GM23338 (cell line): ENCODE measurements at regions not wholly inside any gene's neighbourhood (a gene's known extent, or its start where the extent isn't known, plus 50 kb on each side); places are given as distances from the start of the nearest gene placed in this dataset.

Source experiments
- ATAC-seq: fragments of 200-7000 bp; cut with Tn5 transposase; 3 replicates; pipeline ENCODE4 v1.9.1; 2020
- DNase-seq: peaks from one replicate; pipeline ENCODE4 v3.0.0-alpha.2; 2015; ENCODE audit warnings: low spot score
- H2AFZ ChIP-seq: fragments of 200-600 bp; sonication (generic); 2 replicates; pipeline ENCODE4 v1.8.0; 2016; ENCODE audit warnings: antibody characterized with exemption, mild to moderate bottlenecking, moderate library complexity
- H3F3A ChIP-seq: fragments of 200-600 bp; sonication (generic); replicated peaks from 2 replicates; pipeline ENCODE4 v1.8.0; 2017; ENCODE audit warnings: antibody characterized with exemption, mixed run types, low read depth
- H3K27ac ChIP-seq: fragments of 200-600 bp; sonication (generic); 2 replicates; pipeline ENCODE4 v1.6.1; 2016; ENCODE audit warnings: low read depth
- H3K27me3 ChIP-seq: fragments of 200-600 bp; sonication (generic); 2 replicates; pipeline ENCODE4 v1.8.0; 2016; ENCODE audit warnings: mild to moderate bottlenecking, mixed run types, moderate library complexity; ENCODE audit not compliant: insufficient read depth
- H3K36me3 ChIP-seq: fragments of 200-600 bp; sonication (generic); 2 replicates; pipeline ENCODE4 v1.8.0; 2016; ENCODE audit warnings: mild to moderate bottlenecking; ENCODE audit not compliant: insufficient read depth
- H3K4me1 ChIP-seq: fragments of 200-600 bp; sonication (generic); 2 replicates; pipeline ENCODE4 v1.8.0; 2016; ENCODE audit warnings: mild to moderate bottlenecking, moderate library complexity; ENCODE audit not compliant: insufficient read depth
- H3K4me2 ChIP-seq: fragments of 200-600 bp; sonication (generic); 2 replicates; pipeline ENCODE4 v1.7.1; 2017; ENCODE audit warnings: mixed run types
- H3K4me3 ChIP-seq: fragments of 200-600 bp; sonication (generic); 2 replicates; pipeline ENCODE4 v1.6.1; 2016; ENCODE audit warnings: mixed run types
- H3K79me2 ChIP-seq: fragments of 200-600 bp; sonication (generic); replicated peaks from 2 replicates; pipeline ENCODE4 v1.8.0; 2017; ENCODE audit warnings: mild to moderate bottlenecking; ENCODE audit not compliant: insufficient read depth
- H3K9me2 ChIP-seq: fragments of 200-600 bp; sonication (generic); 2 replicates; pipeline ENCODE4 v1.8.0; 2017; ENCODE audit not compliant: insufficient read depth
- H4K20me1 ChIP-seq: fragments of 200-600 bp; sonication (generic); replicated peaks from 2 replicates; pipeline ENCODE4 v1.8.0; 2017; ENCODE audit warnings: mild to moderate bottlenecking; ENCODE audit not compliant: insufficient read depth
- H3K27ac Mint-ChIP-seq: 2 replicates; pipeline ENCODE4 v1.8.0; 2020; ENCODE audit warnings: inconsistent platforms, mild to moderate bottlenecking, moderate library complexity, mixed read lengths
- H3K27me3 Mint-ChIP-seq: 3 replicates; pipeline ENCODE4 v1.8.0; 2022; ENCODE audit warnings: low read depth, mild to moderate bottlenecking, moderate library complexity, mixed read lengths, inconsistent platforms; ENCODE audit not compliant: insufficient read depth, poor library complexity
- H3K36me3 Mint-ChIP-seq: 3 replicates; pipeline ENCODE4 v1.8.0; 2021; ENCODE audit warnings: low read depth, mild to moderate bottlenecking, inconsistent platforms, moderate library complexity, mixed read lengths
- H3K4me1 Mint-ChIP-seq: 3 replicates; pipeline ENCODE4 v1.8.0; 2020; ENCODE audit warnings: mild to moderate bottlenecking, inconsistent platforms, mixed read lengths
- H3K4me3 Mint-ChIP-seq: 3 replicates; pipeline ENCODE4 v1.8.0; 2021; ENCODE audit warnings: moderate library complexity, mild to moderate bottlenecking, inconsistent platforms, mixed read lengths
- H3K9me3 Mint-ChIP-seq: 3 replicates; pipeline ENCODE4 v1.8.0; 2020; ENCODE audit warnings: moderate library complexity, mild to moderate bottlenecking, inconsistent platforms, mixed read lengths
- CREB1 ChIP-seq: fragments of 250-450 bp; sonication (Bioruptor Pico); IDR thresholded peaks from 2 replicates; pipeline ENCODE4 v1.5.0; 2020; ENCODE audit warnings: low read depth, mild to moderate bottlenecking, moderate library complexity
- CTCF ChIP-seq, 2 experiments: fragments of 200-600 bp in 1 of 2; sonication (generic) in 1 of 2; conservative IDR thresholded peaks; 2 replicates each; pipeline versions ENCODE4 v1.5.1 to v1.6.1; 2016 to 2017; ENCODE audit warnings: antibody characterized with exemption in 2 of 2, low read depth in 2 of 2, mild to moderate bottlenecking in 2 of 2, moderate library complexity in 1 of 2
- EZH2 ChIP-seq: fragments of 200-600 bp; sonication (generic); IDR thresholded peaks from one replicate; pipeline ENCODE4 v1.8.0; 2017; ENCODE audit warnings: antibody characterized with exemption, mild to moderate bottlenecking, low read depth; ENCODE audit not compliant: unreplicated experiment
- EZH2phosphoT487 ChIP-seq: fragments of 200-600 bp; sonication (generic); IDR thresholded peaks from one replicate; pipeline ENCODE4 v1.8.1; 2018; ENCODE audit warnings: antibody characterized with exemption; ENCODE audit not compliant: unreplicated experiment
- JUNB ChIP-seq: IDR thresholded peaks from one replicate; pipeline ENCODE4 v1.6.1; 2016; ENCODE audit warnings: antibody characterized with exemption; ENCODE audit not compliant: unreplicated experiment
- NANOG ChIP-seq: IDR thresholded peaks from 2 replicates; pipeline ENCODE4 v1.6.1; 2016; ENCODE audit warnings: antibody characterized with exemption, borderline replicate concordance
- POLR2AphosphoS5 ChIP-seq: IDR thresholded peaks from 2 replicates; pipeline ENCODE4 v1.6.1; 2016; ENCODE audit warnings: antibody characterized with exemption, low read depth
- STAT1 ChIP-seq: IDR thresholded peaks from one replicate; pipeline ENCODE4 v1.6.1; 2016; ENCODE audit warnings: antibody characterized with exemption; ENCODE audit not compliant: unreplicated experiment
- ZNF114 ChIP-seq: fragments of 250-450 bp; sonication (Bioruptor Pico); IDR thresholded peaks from 2 replicates; pipeline ENCODE4 v1.5.0; 2020; ENCODE audit warnings: mild to moderate bottlenecking, moderate library complexity
- ZNF331 ChIP-seq: fragments of 250-450 bp; sonication (Bioruptor Pico); IDR thresholded peaks from 2 replicates; pipeline ENCODE4 v1.5.0; 2020; ENCODE audit warnings: low read depth, mild to moderate bottlenecking, moderate library complexity
- ZNF462 ChIP-seq: fragments of 250-450 bp; sonication (Bioruptor Pico); IDR thresholded peaks from 2 replicates; pipeline ENCODE4 v1.5.0; 2020; ENCODE audit warnings: mild to moderate bottlenecking, moderate library complexity
- TF ChIP-seq, protein P1 (sequence below): IDR thresholded peaks from one replicate; pipeline ENCODE4 v1.6.1; 2018; ENCODE audit warnings: antibody characterized with exemption; ENCODE audit not compliant: unreplicated experiment
- TF ChIP-seq, protein P2 (sequence below): IDR thresholded peaks from 2 replicates; pipeline ENCODE4 v1.6.1; 2016; ENCODE audit warnings: antibody characterized with exemption

GRCh38 chr5:124665035-124665434 lies 81.4 kb downstream of the ZNF608 start:
- Histone ChIP-seq H3K79me2 (peaks cover 61% of the 10 kb centered on the region), H2AFZ (no peak overlapping the region), H3F3A (peaks cover 6% of the 10 kb centered on the region; the same call in 1 of the 2 replicates), H3K27ac (no peak overlapping the region), H3K4me2 (no peak overlapping the region), H3K36me3 (no peaks in the 10 kb centered on the region), H3K4me3 (no peak overlapping the region), H3K9me2 (no peaks in the 10 kb centered on the region), H3K27me3 (no peaks in the 10 kb centered on the region), H4K20me1 (no peaks in the 10 kb centered on the region), H3K4me1 (peaks cover 54% of the 10 kb centered on the region)
- H3K27me3 Mint-ChIP-seq: peaks cover 5% of the 10 kb centered on the region
- ATAC-seq (no peak), DNase-seq (no peak)
- no peak for TF ChIP-seq STAT1
- no peak for TF ChIP-seq ZNF331 (CRISPR knock-in tag)
- TF ChIP-seq EZH2phosphoT487: no peak
- TF ChIP-seq CTCF (conservative IDR thresholded peaks at IDR 0.05; ENCODE audit: low read depth in 2 of 2): no peak
- no peak for TF ChIP-seq ZNF114 (CRISPR knock-in tag)
- TF ChIP-seq CREB1: no peak
- no peak for TF ChIP-seq NANOG
- TF ChIP-seq EZH2: no peak
- TF ChIP-seq, protein P1, sequence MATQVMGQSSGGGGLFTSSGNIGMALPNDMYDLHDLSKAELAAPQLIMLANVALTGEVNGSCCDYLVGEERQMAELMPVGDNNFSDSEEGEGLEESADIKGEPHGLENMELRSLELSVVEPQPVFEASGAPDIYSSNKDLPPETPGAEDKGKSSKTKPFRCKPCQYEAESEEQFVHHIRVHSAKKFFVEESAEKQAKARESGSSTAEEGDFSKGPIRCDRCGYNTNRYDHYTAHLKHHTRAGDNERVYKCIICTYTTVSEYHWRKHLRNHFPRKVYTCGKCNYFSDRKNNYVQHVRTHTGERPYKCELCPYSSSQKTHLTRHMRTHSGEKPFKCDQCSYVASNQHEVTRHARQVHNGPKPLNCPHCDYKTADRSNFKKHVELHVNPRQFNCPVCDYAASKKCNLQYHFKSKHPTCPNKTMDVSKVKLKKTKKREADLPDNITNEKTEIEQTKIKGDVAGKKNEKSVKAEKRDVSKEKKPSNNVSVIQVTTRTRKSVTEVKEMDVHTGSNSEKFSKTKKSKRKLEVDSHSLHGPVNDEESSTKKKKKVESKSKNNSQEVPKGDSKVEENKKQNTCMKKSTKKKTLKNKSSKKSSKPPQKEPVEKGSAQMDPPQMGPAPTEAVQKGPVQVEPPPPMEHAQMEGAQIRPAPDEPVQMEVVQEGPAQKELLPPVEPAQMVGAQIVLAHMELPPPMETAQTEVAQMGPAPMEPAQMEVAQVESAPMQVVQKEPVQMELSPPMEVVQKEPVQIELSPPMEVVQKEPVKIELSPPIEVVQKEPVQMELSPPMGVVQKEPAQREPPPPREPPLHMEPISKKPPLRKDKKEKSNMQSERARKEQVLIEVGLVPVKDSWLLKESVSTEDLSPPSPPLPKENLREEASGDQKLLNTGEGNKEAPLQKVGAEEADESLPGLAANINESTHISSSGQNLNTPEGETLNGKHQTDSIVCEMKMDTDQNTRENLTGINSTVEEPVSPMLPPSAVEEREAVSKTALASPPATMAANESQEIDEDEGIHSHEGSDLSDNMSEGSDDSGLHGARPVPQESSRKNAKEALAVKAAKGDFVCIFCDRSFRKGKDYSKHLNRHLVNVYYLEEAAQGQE: no peak
- no peak for TF ChIP-seq JUNB
- TF ChIP-seq POLR2AphosphoS5: no peak
- no peak for TF ChIP-seq ZNF462
- TF ChIP-seq, protein P2, sequence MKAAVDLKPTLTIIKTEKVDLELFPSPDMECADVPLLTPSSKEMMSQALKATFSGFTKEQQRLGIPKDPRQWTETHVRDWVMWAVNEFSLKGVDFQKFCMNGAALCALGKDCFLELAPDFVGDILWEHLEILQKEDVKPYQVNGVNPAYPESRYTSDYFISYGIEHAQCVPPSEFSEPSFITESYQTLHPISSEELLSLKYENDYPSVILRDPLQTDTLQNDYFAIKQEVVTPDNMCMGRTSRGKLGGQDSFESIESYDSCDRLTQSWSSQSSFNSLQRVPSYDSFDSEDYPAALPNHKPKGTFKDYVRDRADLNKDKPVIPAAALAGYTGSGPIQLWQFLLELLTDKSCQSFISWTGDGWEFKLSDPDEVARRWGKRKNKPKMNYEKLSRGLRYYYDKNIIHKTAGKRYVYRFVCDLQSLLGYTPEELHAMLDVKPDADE: no peak
- no peak overlapping the region for H3K27ac Mint-ChIP-seq
- H3K9me3 Mint-ChIP-seq: no peaks in the 10 kb centered on the region
- peaks cover 85% of the 10 kb centered on the region for H3K4me1 Mint-ChIP-seq
- no peak overlapping the region for H3K4me3 Mint-ChIP-seq
- H3K36me3 Mint-ChIP-seq: no peaks in the 10 kb centered on the region; the same call in 2 of the 3 replicates
